C4-2B (cell line): ENCODE measurements at regions not wholly inside any gene's neighbourhood (a gene's known extent, or its start where the extent isn't known, plus 50 kb on each side); places are given as distances from the start of the nearest gene placed in this dataset.

Experiments
- CTCF ChIP-seq: fragments of 450-650 bp; conservative IDR thresholded peaks from 2 replicates; pipeline ENCODE4 v1.5.1; 2017; ENCODE audit warnings: mild to moderate bottlenecking
- ZFX ChIP-seq: fragments of 450-650 bp; IDR thresholded peaks from 2 replicates; pipeline ENCODE4 v1.6.1; 2017

GRCh38 chr7:46071076-46071475, 150.0 kb upstream of the IGFBP3 start:
- no peak for TF ChIP-seq CTCF
- TF ChIP-seq ZFX, result no peak
